Gastrocnemius medialis (tissue), 4 donors: ENCODE measurements at regions not wholly inside any gene's neighbourhood (a gene's known extent, or its start where the extent isn't known, plus 50 kb on each side); places are given as distances from the start of the nearest gene placed in this dataset.

Experiments
- CTCF ChIP-seq, 5 experiments: fragments of 450-650 bp in 3 of 5; fragments of 200-600 bp in 2 of 5; sonication (generic) in 2 of 5; IDR thresholded peaks in 4 of 5; conservative IDR thresholded peaks in 1 of 5; 1 replicate in 4 of 5; 2 replicates in 1 of 5; pipeline ENCODE4 v1.5.1; 2016 to 2019; ENCODE audit warnings: antibody characterized with exemption in 5 of 5, mild to moderate bottlenecking in 3 of 5, moderate library complexity in 3 of 5
- POLR2A ChIP-seq, 2 donors: fragments of 450-650 bp; IDR thresholded peaks; one replicate each; pipeline ENCODE4 v1.6.1; 2017; ENCODE audit warnings: antibody characterized with exemption in 2 of 2, mild to moderate bottlenecking in 2 of 2, moderate library complexity in 2 of 2

- TF ChIP-seq CTCF (IDR thresholded peaks at IDR 0.05 in 4 of 5, conservative IDR thresholded peaks at IDR 0.05 in 1 of 5) (no peak), POLR2A (IDR thresholded peaks at IDR 0.05) (no peak)
These were observed 350.8 kb upstream of the IGFBP7 start for GRCh38 chr4:57460967-57461366.
